ENCODE measurements at regions not wholly inside any gene's neighbourhood (a gene's known extent, or its start where the extent isn't known, plus 50 kb on each side); places are given as distances from the start of the nearest gene placed in this dataset.

DNA sequence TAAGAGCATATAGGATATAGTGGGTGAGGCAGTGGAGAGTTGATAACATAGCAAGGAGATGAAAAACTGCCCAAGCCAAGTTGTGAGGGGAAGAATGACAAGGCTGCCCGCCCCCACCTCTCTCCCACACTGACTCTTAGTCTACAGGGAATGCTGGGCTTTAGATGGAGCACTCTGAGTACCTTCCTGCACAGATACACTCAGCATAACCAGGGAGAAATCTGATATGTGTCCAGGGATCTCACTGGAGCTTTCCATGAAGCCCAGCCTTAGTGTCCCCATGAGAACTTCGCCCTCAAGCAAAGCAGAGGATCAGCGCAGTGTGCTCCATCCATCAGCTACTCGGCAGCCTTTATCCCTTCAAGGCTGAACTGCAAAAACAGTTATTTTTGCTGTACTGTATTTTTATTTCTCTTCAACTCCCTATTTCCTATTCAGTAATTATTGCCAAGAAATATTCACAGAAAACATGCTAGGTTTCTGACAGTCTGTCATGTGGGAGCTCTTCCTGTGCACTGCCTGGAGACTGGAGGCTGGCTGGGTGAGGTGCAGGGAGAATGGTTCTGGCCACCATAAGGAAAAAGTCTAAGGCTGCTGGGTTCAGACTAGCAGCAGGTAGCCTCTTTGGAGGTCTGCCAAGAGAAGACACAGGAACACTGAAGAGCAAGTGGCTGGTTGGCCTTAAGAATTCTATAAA lies 475.2 kb upstream of the PPP2R3A start:
- no peak for DNase-seq

DNA sequence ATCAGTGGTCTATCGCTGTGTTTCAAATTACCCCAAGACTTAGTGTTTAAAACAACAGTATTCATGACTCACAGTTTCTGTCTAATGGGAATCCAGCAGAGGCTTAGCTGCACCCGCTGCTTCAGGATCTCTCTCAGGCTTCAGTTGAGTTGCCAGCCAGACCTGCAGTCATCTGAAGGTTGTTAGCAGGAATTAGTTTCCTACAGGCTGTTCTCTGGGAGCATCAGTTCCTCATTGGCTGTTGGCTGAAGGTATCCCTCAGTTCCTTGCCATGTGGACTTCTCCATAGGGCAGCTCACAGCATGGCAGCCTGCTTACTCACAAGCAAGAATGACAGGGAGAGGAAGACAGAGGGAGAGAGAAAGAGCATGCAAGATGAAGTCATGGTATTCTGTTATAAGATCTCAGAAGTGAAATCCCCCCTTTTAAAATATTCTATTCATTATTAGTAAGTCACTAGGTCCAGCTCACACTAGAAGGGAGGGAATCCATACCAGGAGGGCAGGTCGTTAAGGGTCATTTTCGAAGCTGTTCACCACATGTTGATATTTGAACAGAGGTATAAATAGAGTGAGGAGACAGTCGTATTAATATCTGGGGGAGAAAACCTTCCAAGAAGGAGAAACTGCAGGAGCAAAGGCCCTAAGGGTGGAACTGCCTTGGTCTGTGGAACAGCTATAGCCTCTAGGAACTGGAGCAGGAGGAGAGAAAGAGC lies 473.9 kb upstream of the PPP2R3A start:
- no peak for DNase-seq

- DNase-seq, result no peak
Measured at GRCh38 chr3:135495891-135496290, 469.6 kb upstream of the PPP2R3A start.

DNA sequence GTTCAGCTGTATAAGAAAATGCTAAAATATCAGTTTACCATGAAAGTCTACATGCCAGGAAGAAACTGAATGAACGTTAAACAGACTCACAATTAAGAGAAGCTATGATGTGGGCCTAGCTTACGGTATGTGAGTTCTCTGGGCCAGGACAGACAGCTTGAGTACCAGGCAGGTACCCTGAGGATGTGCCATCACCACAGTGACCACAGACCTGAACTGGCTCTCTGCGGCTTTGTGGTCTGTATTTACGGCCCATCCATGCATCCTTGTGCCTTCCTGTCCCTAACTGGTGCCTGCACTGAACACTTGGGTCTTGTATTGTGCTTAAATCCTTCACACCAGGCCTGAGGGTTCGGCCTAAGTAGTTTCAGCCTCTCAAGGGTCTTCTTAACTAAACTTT lies 467.5 kb upstream of the PPP2R3A start:
- no peak for DNase-seq

- no peak for DNase-seq
Measured at GRCh38 chr3:135499426-135499825, 466.1 kb upstream of the PPP2R3A start.

GRCh38 chr3:135500034-135500433 lies 465.5 kb upstream of the PPP2R3A start:
- DNase-seq, result no peak

- no peak for DNase-seq
Measured at GRCh38 chr3:135503065-135503759, 462.3 kb upstream of the PPP2R3A start.

- no peak for DNase-seq
Measured at GRCh38 chr3:135503760-135504686, 461.5 kb upstream of the PPP2R3A start.

DNA sequence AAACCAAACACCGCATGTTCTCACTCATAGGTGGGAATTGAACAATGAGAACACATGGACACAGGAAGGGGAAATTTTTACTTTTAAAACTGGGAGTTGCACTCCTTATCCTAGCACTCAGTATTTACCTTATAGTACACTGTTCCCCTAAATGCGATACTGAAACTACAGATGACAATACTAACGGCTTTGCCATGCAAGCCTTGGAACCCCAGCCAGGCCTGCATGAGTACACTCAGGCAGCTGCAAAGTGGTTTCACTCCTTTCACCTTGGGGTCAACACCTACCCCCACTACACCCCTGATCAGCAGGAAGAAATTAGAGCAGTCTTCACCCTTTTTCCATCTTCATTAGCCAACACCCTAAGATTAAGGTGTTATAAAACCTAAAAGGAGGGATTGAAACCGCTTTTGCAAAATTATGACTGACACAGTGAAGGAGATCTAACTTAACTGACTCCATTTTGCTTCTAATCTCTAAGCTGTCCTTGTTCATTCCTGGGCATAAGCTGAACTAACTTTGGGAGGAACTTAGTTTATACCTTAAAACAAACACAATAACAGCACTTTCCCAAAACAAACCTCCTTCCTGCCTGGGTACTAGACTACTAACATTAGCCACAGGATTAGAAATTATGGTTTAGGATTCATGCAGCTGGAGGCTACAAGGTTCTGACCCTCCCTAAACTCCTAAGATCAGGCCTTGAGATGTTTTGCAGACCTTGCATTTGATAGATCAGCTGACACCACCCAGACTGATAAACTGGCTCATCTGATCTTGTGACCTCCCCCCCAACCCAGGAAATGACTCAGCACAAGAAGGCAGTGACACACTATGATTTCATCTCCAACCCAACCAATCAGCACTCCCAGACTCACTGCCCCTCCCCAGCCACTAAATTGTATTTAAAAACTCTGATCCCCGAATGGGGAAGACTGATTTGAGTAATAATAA lies 452.1 kb upstream of the PPP2R3A start:
- DNase-seq, result no peak

- DNase-seq, result no peak
Measured at GRCh38 chr3:135514060-135514448, 451.5 kb upstream of the PPP2R3A start.

GRCh38 chr3:135516143-135516542 lies 449.4 kb upstream of the PPP2R3A start:
- DNase-seq, result no peak

- no peak for DNase-seq
Measured at GRCh38 chr3:135528413-135529015, 437.0 kb upstream of the PPP2R3A start.

DNA sequence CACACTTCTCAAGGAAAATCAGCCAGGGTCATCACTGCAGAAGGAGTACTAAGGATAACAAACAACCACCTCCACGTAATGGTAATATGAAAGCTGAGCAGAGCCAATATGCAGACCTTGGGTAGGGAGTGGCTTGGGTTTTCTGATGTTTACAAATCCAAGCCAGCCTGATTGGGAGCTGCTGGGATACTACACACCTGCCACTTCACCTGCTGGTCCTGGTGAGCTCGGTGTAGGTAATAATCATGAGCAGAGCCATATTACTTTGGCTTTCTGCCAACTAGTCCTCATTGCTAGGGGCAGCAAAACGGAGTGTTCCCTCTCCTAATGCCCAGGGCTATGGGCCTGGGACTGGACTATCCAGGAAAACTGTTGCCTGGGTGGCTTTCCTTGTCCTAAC lies 433.5 kb upstream of the PPP2R3A start:
- DNase-seq, result no peak

DNA sequence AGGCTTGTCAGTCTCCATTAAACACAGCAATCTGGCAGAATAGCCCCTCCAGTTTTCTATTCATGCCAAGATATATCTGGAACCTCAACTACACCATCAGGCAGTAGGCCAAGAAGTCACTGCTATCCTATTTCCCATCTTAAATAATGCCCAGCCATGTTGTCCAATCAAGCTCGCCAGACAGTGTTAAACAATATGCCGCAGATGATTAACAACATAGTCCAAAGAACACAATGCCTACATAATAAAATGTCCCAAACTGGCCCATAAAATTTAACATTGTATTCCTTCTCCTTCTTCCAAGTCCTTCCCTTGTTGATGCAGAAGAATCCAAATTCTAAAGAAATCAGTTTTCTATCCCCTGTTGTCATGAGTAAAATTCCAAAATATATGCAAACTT lies 427.4 kb upstream of the PPP2R3A start:
- no peak for DNase-seq

DNA sequence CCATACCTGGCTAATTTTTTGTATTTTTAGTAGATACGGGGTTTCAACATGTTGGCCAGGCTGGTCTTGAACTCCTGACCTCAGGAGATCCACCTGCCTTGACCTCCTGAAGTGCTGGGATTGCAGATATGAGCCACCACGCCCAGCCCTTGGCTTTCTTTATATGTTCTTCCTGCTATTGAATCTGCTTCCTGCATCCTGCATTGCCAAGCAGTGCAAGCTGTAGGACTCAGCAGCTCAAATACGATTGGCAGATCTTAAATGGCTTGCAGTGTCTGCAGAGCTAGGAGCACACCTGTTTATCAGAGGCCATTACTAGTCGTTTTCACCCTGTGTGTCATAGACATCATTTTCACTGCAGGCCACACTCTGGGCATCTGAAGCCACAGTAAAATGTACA lies 426.2 kb upstream of the PPP2R3A start:
- no peak for DNase-seq

DNA sequence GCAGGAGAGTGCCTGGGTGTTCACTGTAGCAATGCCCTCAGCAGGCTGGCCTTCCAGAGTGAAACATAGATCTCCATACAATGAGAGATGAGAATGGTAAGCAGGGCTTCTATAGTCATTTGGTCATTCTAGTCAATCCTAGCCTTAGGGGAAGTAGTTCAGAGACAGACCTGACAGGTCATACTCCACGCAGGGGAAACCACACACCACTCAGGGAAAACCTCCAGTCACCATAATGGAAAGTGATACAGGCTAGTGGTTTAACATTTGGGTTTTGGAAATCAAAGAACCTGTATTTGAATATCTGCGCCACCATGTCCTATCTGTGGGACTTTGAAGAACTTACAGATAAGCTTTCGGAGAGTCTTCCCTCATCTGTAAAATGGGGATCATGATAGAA lies 425.7 kb upstream of the PPP2R3A start:
- DNase-seq, result no peak

GRCh38 chr3:135549928-135550494 lies 415.5 kb upstream of the PPP2R3A start:
- no peak for DNase-seq

- DNase-seq, result no peak
Measured at GRCh38 chr3:135556174-135556573, 409.4 kb upstream of the PPP2R3A start.

DNA sequence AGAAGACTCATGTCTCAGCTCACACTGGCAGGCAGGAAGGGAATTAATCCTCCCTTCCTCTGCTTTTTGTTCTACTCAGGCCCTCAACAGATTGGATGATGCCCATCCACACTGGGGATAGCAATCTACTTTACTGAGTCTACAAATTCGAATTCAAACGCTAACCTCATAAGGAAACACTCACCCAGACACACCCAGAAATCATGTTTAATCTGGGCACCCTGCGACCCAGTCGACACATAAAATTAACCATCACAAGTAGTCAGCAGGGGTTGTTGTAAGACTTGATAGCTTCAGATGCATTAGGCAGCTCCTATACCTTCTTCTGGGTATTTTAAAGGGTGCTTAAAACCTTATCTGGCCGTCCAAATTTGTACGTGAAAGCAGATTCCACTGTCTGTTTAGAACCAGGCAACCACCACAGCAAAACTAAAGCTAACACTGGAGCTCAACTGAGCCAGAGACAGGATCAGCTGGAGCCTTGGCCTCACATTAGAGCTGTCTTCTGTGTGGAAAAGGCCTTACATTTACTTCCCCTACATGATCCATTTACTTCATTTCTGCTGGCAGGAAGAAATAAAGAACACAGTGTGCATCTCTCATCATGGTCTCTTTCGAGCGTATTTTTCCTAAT lies 407.3 kb upstream of the PPP2R3A start:
- DNase-seq, result no peak

DNA sequence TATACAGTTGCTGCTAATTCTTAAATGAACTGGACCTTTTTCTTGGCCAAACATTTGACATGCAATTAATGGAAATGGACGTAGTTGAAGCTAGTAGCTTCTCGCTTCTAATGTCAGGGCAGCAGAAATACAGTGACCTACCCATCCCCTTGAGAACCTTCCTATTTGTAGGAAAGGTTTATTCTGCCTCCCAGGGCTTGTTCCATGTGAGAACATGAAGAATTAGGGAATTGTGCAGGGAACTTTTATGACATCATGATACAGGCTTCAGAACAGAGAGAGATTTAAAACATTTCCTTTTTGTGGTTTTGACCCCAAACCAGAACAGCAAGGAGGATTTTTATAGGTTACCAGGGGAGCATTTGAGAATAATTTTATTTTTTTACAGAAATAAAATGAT lies 406.6 kb upstream of the PPP2R3A start:
- DNase-seq, result no peak

- DNase-seq, result no peak
Measured at GRCh38 chr3:135559802-135560201, 405.7 kb upstream of the PPP2R3A start.
